ENCODE measurements at regions not wholly inside any gene's neighbourhood (a gene's known extent, or its start where the extent isn't known, plus 50 kb on each side); places are given as distances from the start of the nearest gene placed in this dataset.

DNA sequence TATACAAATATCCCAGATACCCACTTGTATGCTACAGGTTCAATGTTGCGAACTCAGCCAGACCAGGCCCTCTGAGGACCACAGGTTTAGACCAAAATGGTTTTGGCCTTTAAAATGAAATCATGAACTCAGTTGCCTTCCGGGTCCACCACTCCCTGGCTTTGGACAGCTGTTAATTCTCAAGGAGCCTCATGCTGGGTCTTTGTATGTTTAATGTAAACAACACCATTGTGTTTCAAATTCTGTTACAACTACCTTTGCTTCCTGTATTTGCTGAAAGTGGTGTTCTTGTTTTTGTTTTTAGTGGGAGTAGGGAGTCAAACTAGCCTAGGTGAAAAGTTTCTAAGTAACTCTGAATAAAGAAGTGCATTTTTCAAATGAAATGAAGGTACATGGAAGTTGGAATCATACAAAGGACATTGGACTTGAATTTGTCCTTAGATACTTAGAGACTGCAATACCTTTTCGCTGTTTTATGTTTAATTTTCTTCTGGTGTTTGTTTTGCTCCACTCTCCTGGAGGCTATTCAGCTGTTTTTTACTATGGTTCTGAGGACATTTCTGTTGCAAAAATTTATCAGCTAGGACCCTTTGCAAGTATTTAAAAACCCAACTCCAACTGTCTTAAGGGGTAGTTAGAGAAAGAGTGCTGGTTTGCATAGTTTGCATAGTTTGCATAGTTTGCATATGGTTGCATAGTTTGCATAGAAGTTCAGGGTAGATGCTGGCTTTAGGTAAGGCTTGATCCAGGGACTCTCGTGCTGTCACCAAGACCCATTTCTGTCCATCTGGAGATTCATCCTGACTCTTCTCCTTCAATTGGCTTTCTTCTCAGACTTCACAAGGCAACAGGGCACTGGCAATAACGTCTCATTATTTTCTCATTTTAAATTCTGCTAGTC lies 70.1 kb downstream of the MID1IP1 start:
- ATAC-seq (ENCODE audit: insufficient number of reproducible peaks, low FRiP score, low read depth) (no peak), DNase-seq (ENCODE audit: low spot score) (no peak)
- Histone ChIP-seq H3K4me3 (no peak overlapping the region), H3K4me1 (ENCODE audit: control insufficient read depth in 1 of 2, low read depth in 2 of 2) (peaks cover 6 to 17% of the 10 kb centered on the region in 2 donors), H3K27me3 (replicated peaks; ENCODE audit: insufficient read depth) (no peaks in the 10 kb centered on the region), H3K9me3 (no peaks in the 10 kb centered on the region), H3K27ac (no peak overlapping the region), H3K36me3 (no peaks in the 10 kb centered on the region)
- TF ChIP-seq, protein P1, sequence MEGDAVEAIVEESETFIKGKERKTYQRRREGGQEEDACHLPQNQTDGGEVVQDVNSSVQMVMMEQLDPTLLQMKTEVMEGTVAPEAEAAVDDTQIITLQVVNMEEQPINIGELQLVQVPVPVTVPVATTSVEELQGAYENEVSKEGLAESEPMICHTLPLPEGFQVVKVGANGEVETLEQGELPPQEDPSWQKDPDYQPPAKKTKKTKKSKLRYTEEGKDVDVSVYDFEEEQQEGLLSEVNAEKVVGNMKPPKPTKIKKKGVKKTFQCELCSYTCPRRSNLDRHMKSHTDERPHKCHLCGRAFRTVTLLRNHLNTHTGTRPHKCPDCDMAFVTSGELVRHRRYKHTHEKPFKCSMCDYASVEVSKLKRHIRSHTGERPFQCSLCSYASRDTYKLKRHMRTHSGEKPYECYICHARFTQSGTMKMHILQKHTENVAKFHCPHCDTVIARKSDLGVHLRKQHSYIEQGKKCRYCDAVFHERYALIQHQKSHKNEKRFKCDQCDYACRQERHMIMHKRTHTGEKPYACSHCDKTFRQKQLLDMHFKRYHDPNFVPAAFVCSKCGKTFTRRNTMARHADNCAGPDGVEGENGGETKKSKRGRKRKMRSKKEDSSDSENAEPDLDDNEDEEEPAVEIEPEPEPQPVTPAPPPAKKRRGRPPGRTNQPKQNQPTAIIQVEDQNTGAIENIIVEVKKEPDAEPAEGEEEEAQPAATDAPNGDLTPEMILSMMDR (IDR thresholded peaks at IDR 0.05) = no peak

DNA sequence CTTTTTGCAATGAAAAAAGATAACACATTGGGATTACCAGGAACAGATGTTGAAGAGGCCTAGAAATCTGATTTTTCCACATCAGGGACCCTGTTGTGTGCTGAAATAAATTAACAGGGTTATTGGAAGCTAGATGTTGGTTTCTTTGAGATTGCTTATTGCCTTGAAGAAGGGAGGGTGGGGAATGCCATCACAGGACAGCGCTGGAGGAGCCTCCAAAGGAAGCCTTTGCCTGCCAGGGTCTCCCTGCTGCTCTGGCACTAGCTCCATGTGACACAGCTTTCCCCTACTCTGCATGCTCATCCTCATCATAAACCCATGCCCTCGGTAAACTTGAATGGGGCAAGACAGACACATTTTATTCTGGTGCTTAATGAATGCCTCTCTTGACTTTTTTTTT lies 76.1 kb downstream of the MID1IP1 start:
- no peak overlapping the region for H3K4me3 ChIP-seq
- H3K27me3 ChIP-seq (replicated peaks; ENCODE audit: insufficient read depth) = no peaks in the 10 kb centered on the region
- no peaks in the 10 kb centered on the region for H3K36me3 ChIP-seq
- no peak overlapping the region for H3K27ac ChIP-seq
- no peaks in the 10 kb centered on the region for H3K4me1 ChIP-seq (ENCODE audit: control insufficient read depth in 1 of 2, low read depth in 2 of 2)
- no peaks in the 10 kb centered on the region for H3K9me3 ChIP-seq
- DNase-seq (ENCODE audit: low spot score) (no peak), ATAC-seq (ENCODE audit: insufficient number of reproducible peaks, low FRiP score, low read depth) (no peak)
- TF ChIP-seq, protein P1 (IDR thresholded peaks at IDR 0.05) = no peak

DNA sequence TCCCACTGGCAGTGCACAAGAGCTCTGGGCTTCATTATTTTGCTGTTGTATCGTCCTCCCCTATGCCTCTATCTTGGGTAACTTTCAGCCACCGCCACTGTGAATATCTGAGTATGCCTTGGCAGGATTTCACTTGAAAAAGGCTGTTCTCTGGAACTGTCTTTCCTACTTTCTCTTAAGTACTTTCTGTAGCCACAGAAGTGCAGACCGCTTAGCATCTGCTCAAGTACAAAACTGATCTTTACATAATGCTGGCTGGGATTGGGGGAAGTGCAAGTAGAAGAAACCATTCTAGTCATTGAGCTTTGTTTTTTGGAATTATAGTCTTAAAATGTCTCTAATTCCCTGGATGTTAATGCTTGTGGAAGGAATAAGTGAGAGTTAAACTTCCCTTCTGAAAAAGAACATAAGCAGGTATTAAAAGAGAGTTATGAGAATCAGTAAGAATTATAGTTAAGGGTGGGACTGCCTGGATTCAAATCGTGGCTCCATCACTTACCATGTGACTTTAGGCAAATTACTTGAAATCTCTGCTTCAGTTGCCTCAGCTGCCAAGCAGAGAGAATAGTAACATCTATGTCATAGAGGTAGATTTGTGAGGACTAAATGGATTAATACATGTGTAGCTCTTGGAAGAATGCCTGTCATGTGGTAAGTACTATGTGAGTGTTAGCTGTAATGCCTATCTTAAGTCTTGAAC lies 77.5 kb downstream of the MID1IP1 start:
- Histone ChIP-seq H3K9me3 (no peaks in the 10 kb centered on the region), H3K4me1 (ENCODE audit: control insufficient read depth in 1 of 2, low read depth in 2 of 2) (no peaks in the 10 kb centered on the region), H3K4me3 (no peak overlapping the region), H3K27ac (no peak overlapping the region), H3K36me3 (no peaks in the 10 kb centered on the region), H3K27me3 (replicated peaks; ENCODE audit: insufficient read depth) (no peaks in the 10 kb centered on the region)
- DNase-seq (ENCODE audit: low spot score) = no peak
- no peak for ATAC-seq (ENCODE audit: insufficient number of reproducible peaks, low FRiP score, low read depth)
- TF ChIP-seq, protein P1 (IDR thresholded peaks at IDR 0.05) = no peak

DNA sequence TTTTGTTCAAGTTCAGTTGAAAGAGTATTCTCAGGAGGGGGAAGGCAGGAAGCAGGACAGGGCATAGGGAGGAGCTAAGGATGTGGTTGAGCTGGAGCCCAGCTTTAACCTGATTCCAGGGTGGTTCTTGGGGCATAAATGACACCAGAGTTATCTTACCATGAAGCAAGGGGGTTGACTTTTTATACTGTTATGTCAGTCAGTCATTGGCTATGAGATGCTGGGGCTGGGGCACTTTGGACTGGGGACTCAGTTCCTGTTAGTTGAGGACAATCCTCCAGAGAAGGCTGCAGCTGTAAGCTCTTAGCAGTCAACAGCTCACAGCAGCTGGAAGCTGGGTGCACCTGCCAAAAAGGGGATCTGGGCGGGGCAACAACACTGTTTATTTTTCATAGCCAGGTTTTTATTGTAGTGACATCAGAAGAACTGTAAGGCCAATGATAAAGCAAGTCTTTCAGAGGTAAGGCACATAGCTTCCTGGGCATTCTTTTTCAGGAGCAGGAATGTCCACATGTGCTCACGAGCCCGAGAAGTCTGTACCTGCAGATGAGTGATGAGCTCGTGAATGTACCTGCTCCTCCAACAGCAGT lies 78.5 kb downstream of the MID1IP1 start:
- TF ChIP-seq, protein P1 (IDR thresholded peaks at IDR 0.05) = no peak
- DNase-seq (ENCODE audit: low spot score) = no peak
- H3K4me1 ChIP-seq (ENCODE audit: control insufficient read depth in 1 of 2, low read depth in 2 of 2) = no peaks in the 10 kb centered on the region

DNA sequence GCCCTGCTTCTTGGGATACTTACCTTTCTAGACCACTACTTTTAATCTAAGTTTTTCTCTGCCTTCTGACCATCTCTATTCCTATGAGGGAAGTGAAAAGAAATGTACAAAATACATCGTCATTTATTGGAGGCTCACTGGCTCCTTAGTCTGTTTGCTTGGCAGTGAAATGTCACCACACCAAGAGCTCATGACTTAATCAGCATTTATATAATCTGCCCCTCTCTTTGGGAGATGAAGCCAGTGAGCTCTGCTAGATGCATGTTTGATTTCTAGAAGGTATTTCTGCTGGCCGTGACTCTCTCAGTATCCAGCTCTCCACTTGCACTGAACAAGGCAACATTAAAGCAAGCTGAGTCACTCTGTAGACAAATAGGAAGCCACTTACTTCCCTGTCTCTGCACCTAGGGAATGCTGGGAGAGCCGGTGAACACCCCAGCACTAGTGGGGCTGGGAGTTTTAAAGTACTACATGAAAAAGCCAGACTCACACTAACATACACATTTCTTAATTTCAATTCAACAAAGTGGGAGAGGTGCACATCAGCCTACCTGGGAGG lies 79.1 kb downstream of the MID1IP1 start:
- no peak for ATAC-seq (ENCODE audit: insufficient number of reproducible peaks, low FRiP score, low read depth)
- no peaks in the 10 kb centered on the region for H3K27me3 ChIP-seq (replicated peaks; ENCODE audit: insufficient read depth)
- no peak overlapping the region for H3K4me3 ChIP-seq
- H3K9me3 ChIP-seq = no peaks in the 10 kb centered on the region
- H3K27ac ChIP-seq = no peak overlapping the region
- TF ChIP-seq, protein P1 (IDR thresholded peaks at IDR 0.05) = no peak
- no peaks in the 10 kb centered on the region for H3K36me3 ChIP-seq
- H3K4me1 ChIP-seq (ENCODE audit: control insufficient read depth in 1 of 2, low read depth in 2 of 2) = no peaks in the 10 kb centered on the region
- DNase-seq (ENCODE audit: low spot score) = no peak

More for the DNA sequence above, 78.5 kb downstream of the MID1IP1 start:
- no peak overlapping the region for H3K4me3 ChIP-seq
- H3K36me3 ChIP-seq = no peaks in the 10 kb centered on the region
- H3K27me3 ChIP-seq (replicated peaks; ENCODE audit: insufficient read depth) = no peaks in the 10 kb centered on the region
- no peaks in the 10 kb centered on the region for H3K9me3 ChIP-seq
- H3K27ac ChIP-seq = no peak overlapping the region
- no peak for ATAC-seq (ENCODE audit: insufficient number of reproducible peaks, low FRiP score, low read depth)
